Hippocampal formation (tissue), 2 donors: ENCODE measurements at regions not wholly inside any gene's neighbourhood (a gene's known extent, or its start where the extent isn't known, plus 50 kb on each side); places are given as distances from the start of the nearest gene placed in this dataset.
"Not testable (repeated sequence)": the region's sequence is repeated elsewhere in the genome, so short reads cannot be mapped to it uniquely, and the experiment has no call there.

Experiments used
- DNase-seq, 2 donors: peaks; one replicate each; lab custom pipeline; 2025; lab: John Stamatoyannopoulos, UW

GRCh38 chr14:45587142-45587541, 334.1 kb upstream of the MIS18BP1 start:
- DNase-seq: no peak

GRCh38 chr14:45559626-45560025, 306.6 kb upstream of the MIS18BP1 start:
- DNase-seq: no peak

- DNase-seq: no peak
Measured at GRCh38 chr14:45558183-45558582, 305.2 kb upstream of the MIS18BP1 start.

GRCh38 chr14:45553981-45554380, 301.0 kb upstream of the MIS18BP1 start:
- no peak for DNase-seq

- DNase-seq: not testable (repeated sequence)
Measured at GRCh38 chr14:45551240-45551820, 298.3 kb upstream of the MIS18BP1 start.

GRCh38 chr14:45531022-45531421, 278.0 kb upstream of the MIS18BP1 start:
- no peak for DNase-seq

GRCh38 chr14:45526715-45527549, 273.9 kb upstream of the MIS18BP1 start:
- no peak for DNase-seq

GRCh38 chr14:45519766-45520165, 266.8 kb upstream of the MIS18BP1 start:
- no peak for DNase-seq

GRCh38 chr14:45492876-45493275, 239.9 kb upstream of the MIS18BP1 start:
- no peak for DNase-seq

GRCh38 chr14:45491914-45492313, 238.9 kb upstream of the MIS18BP1 start:
- no peak for DNase-seq

- DNase-seq: no peak
Measured at GRCh38 chr14:45486599-45486998, 233.6 kb upstream of the MIS18BP1 start.

- DNase-seq: no peak
Measured at GRCh38 chr14:45467023-45467422, 214.0 kb upstream of the MIS18BP1 start.

- DNase-seq: no peak
Measured at GRCh38 chr14:45434221-45434620, 181.2 kb upstream of the MIS18BP1 start.

- DNase-seq: peak in 1 of 2 donors; percentile 60
Measured at GRCh38 chr14:45426685-45427282, 173.8 kb upstream of the MIS18BP1 start.

GRCh38 chr14:45406942-45407341, 153.9 kb upstream of the MIS18BP1 start:
- no peak for DNase-seq

GRCh38 chr14:45400950-45401640, 148.1 kb upstream of the MIS18BP1 start:
- no peak for DNase-seq

- no peak for DNase-seq
Measured at GRCh38 chr14:45400509-45400908, 147.5 kb upstream of the MIS18BP1 start.

- DNase-seq: no peak
Measured at GRCh38 chr14:45381091-45381490, 128.1 kb upstream of the MIS18BP1 start.

GRCh38 chr14:45377166-45377565, 124.2 kb upstream of the MIS18BP1 start:
- no peak for DNase-seq

GRCh38 chr14:45373877-45374276, 120.9 kb upstream of the MIS18BP1 start:
- no peak for DNase-seq

- DNase-seq: no peak
Measured at GRCh38 chr14:45364565-45365156, 111.7 kb upstream of the MIS18BP1 start.

GRCh38 chr14:45362505-45362904, 109.5 kb upstream of the MIS18BP1 start:
- no peak for DNase-seq
